ENCODE measurements at regions not wholly inside any gene's neighbourhood (a gene's known extent, or its start where the extent isn't known, plus 50 kb on each side); places are given as distances from the start of the nearest gene placed in this dataset.

DNA sequence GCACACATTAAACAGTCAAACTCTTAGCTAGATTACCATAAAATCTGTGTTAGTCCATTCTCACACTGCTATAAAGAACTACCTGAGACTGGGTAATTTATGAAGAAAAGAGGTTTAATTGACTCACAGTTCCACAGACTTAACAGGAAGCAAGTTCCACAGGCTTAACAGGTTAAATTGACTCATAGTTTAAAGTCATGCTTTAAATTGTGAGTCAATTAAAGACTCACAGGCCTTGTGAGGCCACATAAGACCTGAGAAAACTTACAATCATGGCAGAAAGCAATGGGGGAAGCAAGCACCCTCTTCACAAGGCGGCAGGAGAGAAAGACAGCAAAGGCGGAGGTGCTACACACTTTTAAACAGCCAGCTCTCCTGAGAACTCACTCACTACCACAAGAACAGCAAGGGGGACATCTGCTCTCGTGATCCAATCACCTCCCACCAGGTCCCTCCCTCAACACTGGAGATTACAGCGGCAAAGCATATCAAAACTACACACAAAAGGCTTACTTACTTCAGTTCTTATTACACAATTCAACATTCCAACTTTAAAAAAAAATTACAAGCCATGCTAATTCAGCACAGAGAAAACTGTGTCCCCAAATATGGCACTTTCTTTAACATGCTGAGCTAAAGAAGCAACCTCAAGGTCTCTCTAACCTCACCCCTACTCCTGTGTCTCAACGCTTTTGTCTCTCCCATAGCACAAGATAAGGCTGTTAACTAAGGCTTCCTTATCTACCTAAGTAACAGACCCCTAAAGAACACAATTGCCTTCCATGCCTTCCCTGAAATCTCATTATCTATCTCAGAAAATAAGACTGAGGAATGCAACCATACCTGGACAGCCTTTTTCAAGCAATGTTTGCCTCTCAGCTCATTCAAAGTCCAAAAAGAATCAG is 805.1 kb downstream of the NR2F1-AS1 start:
- no peaks in the 10 kb centered on the region for H4K20me1 ChIP-seq (replicated peaks; ENCODE audit: control insufficient read depth, extremely low read depth, insufficient read depth, low read length)
- no peaks in the 10 kb centered on the region for H3K9me1 ChIP-seq (replicated peaks; ENCODE audit: control insufficient read depth, extremely low read depth, insufficient read depth, low read length)
- no peaks in the 10 kb centered on the region for H3K9me3 ChIP-seq (replicated peaks; ENCODE audit: control insufficient read depth, insufficient read depth, low read length)
- H2AFZ ChIP-seq (ENCODE audit: low read depth, low read length) = no peak overlapping the region
- DNase-seq (ENCODE audit: low read depth, low spot score) = no peak
- intact Hi-C loops (cut with micrococcal nuclease) (no loop called here), dilution Hi-C loops (cut with MboI; ENCODE audit: extremely low pct_ligation_motif_present, low sequenced_read_pairs) (no loop called here)
- no peaks in the 10 kb centered on the region for H3K79me2 ChIP-seq (ENCODE audit: control insufficient read depth, insufficient read depth, low read length)
- ChIA-PET POLR2A (no interaction called here), CTCF (interaction anchor here (1.9 kb wide), 1 partner anchor 9 kb away, joined by 5 read pairs; no protein-coding TSS in a partner anchor)
- no peak for FAIRE-seq
- no peaks in the 10 kb centered on the region for H3K27me3 ChIP-seq (ENCODE audit: control insufficient read depth in 2 of 2, insufficient read depth in 2 of 2, low read length in 2 of 2)
- H3K4me1 ChIP-seq (ENCODE audit: control insufficient read depth, extremely low read depth, insufficient read depth, low read length) = no peaks in the 10 kb centered on the region
- H3K4me2 ChIP-seq (ENCODE audit: insufficient read depth, low read length) = no peak overlapping the region
- H3K36me3 ChIP-seq (ENCODE audit: control insufficient read depth in 2 of 2, extremely low read depth in 1 of 2, insufficient read depth in 2 of 2, low read length in 2 of 2) = no peaks in the 10 kb centered on the region
- H3K27ac ChIP-seq (ENCODE audit: insufficient read depth, low read depth, low read length) = no peak overlapping the region
- no TSS peak for BruUV-seq (replicated peaks)
- no peak overlapping the region for H3K9ac ChIP-seq (replicated peaks; ENCODE audit: extremely low read depth, insufficient read depth, low read length)
- TF ChIP-seq MYC (IDR thresholded peaks at IDR 0.05; ENCODE audit: low read depth, low read length) (no peak), POLR2AphosphoS5 (IDR thresholded peaks at IDR 0.05; ENCODE audit: insufficient read depth, low read depth, low read length) (no peak), JUN (IDR thresholded peaks at IDR 0.05; ENCODE audit: borderline replicate concordance, insufficient read depth, insufficient read length, low read depth) (no peak), GATA2 (IDR thresholded peaks at IDR 0.05; ENCODE audit: insufficient read depth, insufficient read length, low read depth, low read length) (no peak), POLR2A (IDR thresholded peaks at IDR 0.05; ENCODE audit: low read depth, low read length) (no peak), EZH2 (IDR thresholded peaks at IDR 0.05; ENCODE audit: borderline replicate concordance, low read depth, low read length, severe bottlenecking) (no peak), FOS (IDR thresholded peaks at IDR 0.05; ENCODE audit: borderline replicate concordance, insufficient read depth, low read length) (no peak)
- TF ChIP-seq, protein P1, sequence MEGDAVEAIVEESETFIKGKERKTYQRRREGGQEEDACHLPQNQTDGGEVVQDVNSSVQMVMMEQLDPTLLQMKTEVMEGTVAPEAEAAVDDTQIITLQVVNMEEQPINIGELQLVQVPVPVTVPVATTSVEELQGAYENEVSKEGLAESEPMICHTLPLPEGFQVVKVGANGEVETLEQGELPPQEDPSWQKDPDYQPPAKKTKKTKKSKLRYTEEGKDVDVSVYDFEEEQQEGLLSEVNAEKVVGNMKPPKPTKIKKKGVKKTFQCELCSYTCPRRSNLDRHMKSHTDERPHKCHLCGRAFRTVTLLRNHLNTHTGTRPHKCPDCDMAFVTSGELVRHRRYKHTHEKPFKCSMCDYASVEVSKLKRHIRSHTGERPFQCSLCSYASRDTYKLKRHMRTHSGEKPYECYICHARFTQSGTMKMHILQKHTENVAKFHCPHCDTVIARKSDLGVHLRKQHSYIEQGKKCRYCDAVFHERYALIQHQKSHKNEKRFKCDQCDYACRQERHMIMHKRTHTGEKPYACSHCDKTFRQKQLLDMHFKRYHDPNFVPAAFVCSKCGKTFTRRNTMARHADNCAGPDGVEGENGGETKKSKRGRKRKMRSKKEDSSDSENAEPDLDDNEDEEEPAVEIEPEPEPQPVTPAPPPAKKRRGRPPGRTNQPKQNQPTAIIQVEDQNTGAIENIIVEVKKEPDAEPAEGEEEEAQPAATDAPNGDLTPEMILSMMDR (IDR thresholded peaks at IDR 0.05; ENCODE audit: extremely low read depth in 1 of 2, insufficient read depth in 1 of 2, low read depth in 1 of 2, low read length in 2 of 2) = no peak
- TF ChIP-seq, protein P2, sequence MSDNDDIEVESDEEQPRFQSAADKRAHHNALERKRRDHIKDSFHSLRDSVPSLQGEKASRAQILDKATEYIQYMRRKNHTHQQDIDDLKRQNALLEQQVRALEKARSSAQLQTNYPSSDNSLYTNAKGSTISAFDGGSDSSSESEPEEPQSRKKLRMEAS (IDR thresholded peaks at IDR 0.05; ENCODE audit: insufficient read depth, insufficient read length) = no peak
- no peak overlapping the region for H3K4me3 ChIP-seq (replicated peaks in 1 of 3; ENCODE audit: insufficient read depth in 1 of 3, low read depth in 1 of 3, low read length in 3 of 3)

Data from endothelial cell of umbilical vein (primary cell).